Tibial nerve (tissue), 4 donors: ENCODE measurements at regions not wholly inside any gene's neighbourhood (a gene's known extent, or its start where the extent isn't known, plus 50 kb on each side); places are given as distances from the start of the nearest gene placed in this dataset.

ENCODE experiments used
- CTCF ChIP-seq, 5 experiments: fragments of 200-600 bp in 3 of 5; fragments of 450-650 bp in 2 of 5; sonication (generic) in 3 of 5; IDR thresholded peaks; one replicate each; pipeline ENCODE4 v1.5.1; 2016 to 2019; ENCODE audit warnings: antibody characterized with exemption in 5 of 5, mild to moderate bottlenecking in 3 of 5, moderate library complexity in 2 of 5
- EP300 ChIP-seq, 2 donors: sonication (generic); formaldehyde crosslinking; IDR thresholded peaks; one replicate each; pipeline ENCODE4 v1.6.1; 2017; ENCODE audit warnings: antibody characterized with exemption in 2 of 2, mild to moderate bottlenecking in 1 of 2
- POLR2A ChIP-seq, 2 donors: fragments of 450-650 bp; IDR thresholded peaks; one replicate each; pipeline ENCODE4 v1.6.1; 2017; ENCODE audit warnings: antibody characterized with exemption in 2 of 2, mild to moderate bottlenecking in 2 of 2, moderate library complexity in 2 of 2

DNA sequence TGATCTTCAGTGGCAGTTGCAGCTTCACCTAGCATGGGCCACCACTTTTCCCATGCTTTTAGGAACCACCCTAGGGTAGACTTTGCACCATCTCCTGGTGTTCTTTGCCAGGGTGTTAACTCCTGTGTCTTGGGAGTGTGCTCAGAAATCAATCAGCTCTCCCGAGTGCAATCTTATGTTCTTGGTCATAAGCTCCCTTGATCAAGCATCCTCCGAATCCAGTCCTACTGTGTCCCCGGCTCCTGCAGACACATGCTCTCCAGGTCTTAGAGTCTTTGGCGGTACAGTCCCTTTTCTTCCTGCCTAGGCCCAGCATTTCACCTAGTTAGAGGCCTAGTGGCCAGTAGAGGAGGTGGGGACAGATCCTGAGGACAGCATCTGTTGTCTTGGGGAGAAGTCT, 74.7 kb upstream of the SYN2 start:
- TF ChIP-seq CTCF (IDR thresholded peaks at IDR 0.05) (no peak), EP300 (IDR thresholded peaks at IDR 0.05) (no peak), POLR2A (IDR thresholded peaks at IDR 0.05) (no peak)
